Activated CD4-positive, alpha-beta T cell treated with anti-CD3 and anti-CD28 coated beads for 36 hours (primary cell): ENCODE measurements at regions not wholly inside any gene's neighbourhood (a gene's known extent, or its start where the extent isn't known, plus 50 kb on each side); places are given as distances from the start of the nearest gene placed in this dataset.

Source experiments
- ATAC-seq: fragments of 200-7000 bp; cut with Tn5 transposase; one replicate; pipeline ENCODE4 v1.10.0; 2021; ENCODE audit warnings: mild to moderate bottlenecking, moderate library complexity
- CTCF ChIA-PET: fragments of 350-600 bp; sonication (Branson Sonifier 250); formaldehyde crosslinking; loops from one replicate; lab custom pipeline; 2021; ENCODE audit warnings: antibody characterized with exemption; lab: Charles Lee
- POLR2A ChIA-PET: fragments of 350-600 bp; sonication (Branson Sonifier 250); formaldehyde crosslinking; loops from one replicate; lab custom pipeline; 2021; ENCODE audit warnings: antibody characterized with exemption, inconsistent platforms; lab: Charles Lee
- DNase-seq: peaks from one replicate; pipeline ENCODE4 v3.0.0-alpha.2; 2020
- H3K27ac Mint-ChIP-seq: one replicate; pipeline ENCODE4 v1.8.0; 2021; ENCODE audit warnings: mixed read lengths
- H3K27me3 Mint-ChIP-seq: one replicate; pipeline ENCODE4 v1.8.0; 2021; ENCODE audit warnings: mixed read lengths
- H3K36me3 Mint-ChIP-seq: one replicate; pipeline ENCODE4 v1.8.0; 2021; ENCODE audit warnings: low read depth, mixed read lengths
- H3K4me1 Mint-ChIP-seq: one replicate; pipeline ENCODE4 v1.8.0; 2021; ENCODE audit warnings: mixed read lengths
- H3K4me3 Mint-ChIP-seq: one replicate; pipeline ENCODE4 v1.8.0; 2021; ENCODE audit warnings: mild to moderate bottlenecking, moderate library complexity, mixed read lengths
- H3K9me3 Mint-ChIP-seq: one replicate; pipeline ENCODE4 v1.8.0; 2021; ENCODE audit warnings: low read depth, mixed read lengths
- intact Hi-C, 2 experiments: fragments of 100-400 bp; cut with DNase I in 1 of 2; cut with micrococcal nuclease in 1 of 2; formaldehyde crosslinking; loops; one replicate each; pipeline versions ENCODE4 v1.14.2 to v1.15.1; 2022 to 2024; cut with DNase I, micrococcal nuclease

- ChIA-PET POLR2A (no interaction called here), CTCF (interaction anchor here (1.1 to 1.4 kb wide), 2 partner anchors 14 to 1148 kb away, joined by 3 read pairs; no protein-coding TSS in a partner anchor)
- no peak overlapping the region for H3K27ac Mint-ChIP-seq
- intact Hi-C loops, result no loop called here
- peaks cover 7% of the 10 kb centered on the region for H3K9me3 Mint-ChIP-seq
- DNase-seq, result no peak
- no peaks in the 10 kb centered on the region for H3K4me1 Mint-ChIP-seq
- H3K4me3 Mint-ChIP-seq, result no peak overlapping the region
- H3K27me3 Mint-ChIP-seq, result no peaks in the 10 kb centered on the region
- H3K36me3 Mint-ChIP-seq, result no peaks in the 10 kb centered on the region
- ATAC-seq, result no peak
These were observed 50.3 kb upstream of the GLYAT start for GRCh38 chr11:58782066-58782465.
